GM10266 (cell line): ENCODE measurements at regions not wholly inside any gene's neighbourhood (a gene's known extent, or its start where the extent isn't known, plus 50 kb on each side); places are given as distances from the start of the nearest gene placed in this dataset.
A peak's percentile ranks its signal among the peaks of the same experiment; 100 is the strongest.

ENCODE experiments used
- DNase-seq: peaks from one replicate; pipeline ENCODE4 v3.0.0; 2012; ENCODE audit errors: extremely low spot score
- CTCF ChIP-seq: IDR thresholded peaks from 2 replicates; pipeline ENCODE4 v1.5.1; 2012; ENCODE audit warnings: mild to moderate bottlenecking, low read depth; ENCODE audit not compliant: control insufficient read depth, insufficient read depth; ENCODE audit errors: missing control alignments

GRCh38 chr15:25056484-25057425, 102.0 kb downstream of the SNRPN start:
- TF ChIP-seq CTCF, result peak; percentile 16
- DNase-seq, result no peak

DNA sequence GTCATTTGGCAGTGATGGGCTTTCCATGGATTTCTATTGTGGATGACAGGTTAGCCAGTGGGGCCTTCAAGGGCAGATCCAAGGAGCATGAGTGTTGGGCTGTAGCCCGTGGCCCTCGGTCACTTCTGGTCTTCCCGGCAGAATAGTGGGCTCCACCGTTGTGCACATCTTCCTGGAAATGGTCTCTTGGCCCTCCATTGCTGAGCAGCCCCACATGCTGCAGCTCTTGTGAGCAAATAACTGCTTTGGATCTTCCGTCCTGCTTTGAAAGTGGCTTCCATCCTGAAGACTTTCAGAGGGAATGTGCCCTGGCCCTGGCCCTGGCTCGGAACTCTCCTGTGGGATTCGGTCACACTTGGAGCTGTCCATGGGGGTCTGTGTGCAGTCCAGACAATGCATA, 102.8 kb downstream of the SNRPN start:
- no peak for TF ChIP-seq CTCF
- DNase-seq, result no peak

- DNase-seq, result no peak
Observed at GRCh38 chr15:25058080-25058785, 103.4 kb downstream of the SNRPN start.

GRCh38 chr15:25059698-25060471, 105.1 kb downstream of the SNRPN start:
- DNase-seq, result no peak
- no peak for TF ChIP-seq CTCF

More at GRCh38 chr15:25058080-25058785, 103.4 kb downstream of the SNRPN start:
- TF ChIP-seq CTCF, result no peak

DNA sequence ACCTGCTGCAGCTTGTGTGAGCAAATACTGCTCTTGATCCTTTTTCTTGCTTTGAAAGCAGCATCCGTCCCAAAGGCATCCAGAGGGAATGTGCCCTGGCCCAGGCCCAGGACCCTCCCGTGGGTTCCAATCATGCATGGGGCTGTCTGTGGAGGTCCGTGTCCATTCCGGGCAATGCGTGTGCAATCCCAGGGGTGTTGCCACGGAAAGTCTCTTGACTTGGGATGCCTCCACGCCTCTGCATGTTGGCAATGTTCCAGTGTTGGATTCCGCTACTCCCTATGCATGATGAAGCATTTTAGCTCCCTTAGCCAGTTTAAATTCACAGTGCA, 105.7 kb downstream of the SNRPN start:
- DNase-seq, result no peak
- no peak for TF ChIP-seq CTCF

DNA sequence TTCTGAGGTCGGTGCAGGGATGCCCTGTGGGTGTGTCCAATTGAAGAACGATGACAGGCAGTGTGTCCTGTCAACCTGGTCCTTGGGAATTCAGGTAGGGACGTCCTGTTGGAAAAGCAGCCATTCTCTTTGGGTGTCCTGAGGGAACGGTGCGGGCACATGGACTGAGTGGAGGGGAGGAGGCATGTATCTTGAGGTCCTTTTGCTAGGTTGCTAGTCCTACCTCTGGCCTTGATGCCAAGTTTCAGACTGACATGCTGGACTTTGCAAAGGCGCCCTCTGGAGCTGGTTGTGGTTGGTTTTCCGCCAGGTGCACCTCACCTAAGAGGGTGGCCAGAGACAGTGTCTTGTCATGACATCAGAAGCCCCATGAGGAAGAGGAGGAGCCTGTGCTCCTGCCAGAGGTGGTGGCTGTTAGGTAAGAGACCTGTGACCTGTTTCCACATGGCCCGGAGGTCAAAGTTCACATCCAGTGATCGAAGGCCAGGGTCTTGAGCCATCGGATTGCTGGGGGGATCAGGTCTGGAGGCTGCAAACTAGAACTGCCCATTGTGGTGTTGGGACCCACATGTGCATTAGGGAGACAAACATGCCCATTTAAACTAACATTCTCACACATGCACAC, 106.3 kb downstream of the SNRPN start:
- no peak for DNase-seq
- no peak for TF ChIP-seq CTCF
